ENCODE measurements at regions not wholly inside any gene's neighbourhood (a gene's known extent, or its start where the extent isn't known, plus 50 kb on each side); places are given as distances from the start of the nearest gene placed in this dataset.

GRCh38 chr14:29463727-29464395 lies 463.8 kb downstream of the PRKD1 start:
- H3K27me3 ChIP-seq: no peaks in the 10 kb centered on the region
- no peaks in the 10 kb centered on the region for H3K4me1 ChIP-seq
- 41 to 52% methylated on average over 6 of the region's 6 CpGs for WGBS, 2 donors
- DNase-seq: no peak
- no peak overlapping the region for H3K27ac ChIP-seq
- no peak overlapping the region for H3K4me3 ChIP-seq
- no peak for TF ChIP-seq EP300 (IDR thresholded peaks at IDR 0.05)
- TF ChIP-seq CTCF (IDR thresholded peaks at IDR 0.05): no peak
- no peak for TF ChIP-seq POLR2AphosphoS5 (IDR thresholded peaks at IDR 0.05)
- no peak for TF ChIP-seq POLR2A (IDR thresholded peaks at IDR 0.05)
- H3K36me3 ChIP-seq: no peaks in the 10 kb centered on the region
- intact Hi-C loops (cut with DNase I): no loop called here
- no peaks in the 10 kb centered on the region for H3K9me3 ChIP-seq

GRCh38 chr14:29465095-29465494 lies 462.6 kb downstream of the PRKD1 start:
- TF ChIP-seq POLR2A (IDR thresholded peaks at IDR 0.05) (no peak), CTCF (IDR thresholded peaks at IDR 0.05) (no peak), POLR2AphosphoS5 (IDR thresholded peaks at IDR 0.05) (no peak), EP300 (IDR thresholded peaks at IDR 0.05) (no peak)
- intact Hi-C loops (cut with DNase I): no loop called here
- H3K36me3 ChIP-seq: no peaks in the 10 kb centered on the region

GRCh38 chr14:29475641-29476040 lies 452.0 kb downstream of the PRKD1 start:
- TF ChIP-seq POLR2AphosphoS5 (IDR thresholded peaks at IDR 0.05): no peak
- no peaks in the 10 kb centered on the region for H3K9me3 ChIP-seq
- H3K4me3 ChIP-seq: no peak overlapping the region
- H3K36me3 ChIP-seq: no peaks in the 10 kb centered on the region
- DNase-seq: no peak
- no peak overlapping the region for H3K27ac ChIP-seq
- H3K4me1 ChIP-seq: no peaks in the 10 kb centered on the region
- H3K27me3 ChIP-seq: no peaks in the 10 kb centered on the region
- intact Hi-C loops (cut with DNase I): no loop called here

More at GRCh38 chr14:29465095-29465494, 462.6 kb downstream of the PRKD1 start:
- WGBS, 2 donors: 67% methylated on average over 2 of the region's 2 CpGs
- Histone ChIP-seq H3K4me1 (no peaks in the 10 kb centered on the region), H3K27me3 (no peaks in the 10 kb centered on the region), H3K27ac (no peak overlapping the region), H3K9me3 (no peaks in the 10 kb centered on the region), H3K4me3 (no peak overlapping the region)
- no peak for DNase-seq

- WGBS, 2 donors: 87 to 90% methylated on average over 4 of the region's 4 CpGs
These were observed 441.5 kb downstream of the PRKD1 start for GRCh38 chr14:29486132-29486531.

GRCh38 chr14:29489911-29490425 lies 437.7 kb downstream of the PRKD1 start:
- intact Hi-C loops (cut with DNase I): no loop called here
- Histone ChIP-seq H3K27ac (no peak overlapping the region), H3K4me3 (no peak overlapping the region), H3K36me3 (no peaks in the 10 kb centered on the region), H3K9me3 (no peaks in the 10 kb centered on the region), H3K4me1 (no peaks in the 10 kb centered on the region), H3K27me3 (no peaks in the 10 kb centered on the region)
- WGBS, 2 donors: 72 to 81% methylated on average over 4 of the region's 4 CpGs
- TF ChIP-seq POLR2AphosphoS5 (IDR thresholded peaks at IDR 0.05) (no peak), CTCF (IDR thresholded peaks at IDR 0.05) (no peak), EP300 (IDR thresholded peaks at IDR 0.05) (no peak)
- no peak for DNase-seq

More at GRCh38 chr14:29486132-29486531, 441.5 kb downstream of the PRKD1 start:
- Histone ChIP-seq H3K27me3 (no peaks in the 10 kb centered on the region), H3K36me3 (no peaks in the 10 kb centered on the region), H3K4me1 (no peaks in the 10 kb centered on the region), H3K4me3 (no peak overlapping the region), H3K9me3 (no peaks in the 10 kb centered on the region), H3K27ac (no peak overlapping the region)
- intact Hi-C loops (cut with DNase I): no loop called here
- no peak for TF ChIP-seq POLR2AphosphoS5 (IDR thresholded peaks at IDR 0.05)
- TF ChIP-seq CTCF (IDR thresholded peaks at IDR 0.05): no peak
- no peak for TF ChIP-seq POLR2A (IDR thresholded peaks at IDR 0.05)
- no peak for TF ChIP-seq EP300 (IDR thresholded peaks at IDR 0.05)
- no peak for DNase-seq
